Skin of body (tissue), 1 donor: ENCODE measurements at regions not wholly inside any gene's neighbourhood (a gene's known extent, or its start where the extent isn't known, plus 50 kb on each side); places are given as distances from the start of the nearest gene placed in this dataset.
A peak's percentile ranks its signal among the peaks of the same experiment; 100 is the strongest.

Experiments
- DNase-seq: peaks from one replicate; lab custom pipeline; 2025; lab: John Stamatoyannopoulos, UW

- no peak for DNase-seq
These were observed 317.2 kb downstream of the PDGFC start for GRCh38 chr4:156654410-156654809.

GRCh38 chr4:156643826-156644225, 327.8 kb downstream of the PDGFC start:
- DNase-seq = no peak

DNA sequence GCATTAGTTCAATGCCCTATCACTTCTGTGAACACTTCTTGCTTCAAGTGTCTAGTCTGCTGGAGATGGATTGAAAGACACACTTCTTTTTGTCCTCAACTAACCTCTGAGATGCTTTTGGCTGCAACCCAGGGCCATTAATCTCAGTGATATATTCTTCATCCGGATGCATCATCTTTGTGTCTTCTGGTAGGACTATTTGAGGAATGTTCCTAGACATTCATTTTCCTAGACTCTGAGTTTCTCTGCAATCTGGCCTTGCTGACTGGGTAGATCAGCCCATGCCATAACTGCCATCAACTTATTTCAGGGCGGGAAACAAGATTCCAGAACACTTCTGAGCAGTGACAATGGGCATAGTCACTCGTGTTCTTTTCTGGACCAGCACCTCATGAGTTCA, 329.4 kb downstream of the PDGFC start:
- DNase-seq = no peak

DNA sequence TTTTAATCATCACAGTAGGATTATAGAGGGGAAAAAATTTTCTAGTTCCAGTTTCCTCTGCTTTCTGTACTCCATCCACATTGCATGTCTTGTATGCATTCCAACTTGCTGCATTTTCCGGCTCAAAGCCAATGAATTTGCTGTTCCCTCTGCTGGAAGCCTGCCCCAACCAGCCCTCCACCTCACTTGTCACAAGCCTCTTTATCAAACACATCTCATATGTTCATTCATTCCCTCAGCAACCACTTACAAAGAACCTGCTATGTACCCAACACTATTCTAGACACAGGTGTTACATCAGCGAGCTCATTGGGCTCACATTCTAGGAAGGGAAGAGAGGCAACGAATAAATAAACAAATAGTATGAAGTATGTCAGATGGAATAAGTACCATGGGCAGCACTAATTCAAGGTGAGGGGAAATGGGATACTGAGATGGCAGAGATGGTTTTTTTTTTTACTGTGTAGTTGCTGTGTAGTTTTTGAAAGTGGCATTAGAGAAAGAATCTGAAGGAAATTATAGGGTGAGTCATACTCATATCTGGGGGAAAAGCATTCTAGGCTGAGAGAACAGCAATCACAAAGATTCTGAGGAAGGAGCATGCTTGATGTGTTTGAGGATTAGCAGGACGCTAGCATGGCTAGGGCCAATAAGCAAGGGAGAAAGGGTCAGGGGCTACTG, 332.5 kb downstream of the PDGFC start:
- DNase-seq = peak; percentile 24

GRCh38 chr4:156638334-156638733, 333.3 kb downstream of the PDGFC start:
- no peak for DNase-seq

GRCh38 chr4:156636381-156636780, 335.2 kb downstream of the PDGFC start:
- DNase-seq = no peak

DNA sequence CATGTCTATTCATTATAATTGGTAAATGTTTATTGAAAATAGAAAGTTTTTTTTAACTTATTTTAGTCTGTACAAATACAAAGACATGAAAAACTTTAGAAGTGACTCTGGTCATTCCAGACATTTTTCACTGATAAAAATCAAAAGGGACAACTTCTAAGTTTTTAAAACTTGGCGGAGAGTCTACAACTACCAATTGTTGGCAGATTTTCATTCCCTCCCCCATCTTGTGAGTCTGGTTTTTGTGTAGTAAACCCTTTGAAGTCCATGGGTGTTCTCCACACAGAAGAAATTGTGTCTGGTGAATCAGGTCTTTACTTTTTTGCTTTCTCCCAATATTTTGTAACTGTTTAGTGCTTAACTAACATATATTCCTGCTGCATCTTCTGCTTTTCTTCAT, 336.5 kb downstream of the PDGFC start:
- DNase-seq = no peak

GRCh38 chr4:156634612-156635011, 337.0 kb downstream of the PDGFC start:
- no peak for DNase-seq

GRCh38 chr4:156633847-156634246, 337.8 kb downstream of the PDGFC start:
- DNase-seq = no peak

GRCh38 chr4:156628858-156629257, 342.7 kb downstream of the PDGFC start:
- no peak for DNase-seq

GRCh38 chr4:156623376-156623775, 348.2 kb downstream of the PDGFC start:
- no peak for DNase-seq

- DNase-seq = no peak
These were observed 350.8 kb downstream of the PDGFC start for GRCh38 chr4:156620786-156621185.

DNA sequence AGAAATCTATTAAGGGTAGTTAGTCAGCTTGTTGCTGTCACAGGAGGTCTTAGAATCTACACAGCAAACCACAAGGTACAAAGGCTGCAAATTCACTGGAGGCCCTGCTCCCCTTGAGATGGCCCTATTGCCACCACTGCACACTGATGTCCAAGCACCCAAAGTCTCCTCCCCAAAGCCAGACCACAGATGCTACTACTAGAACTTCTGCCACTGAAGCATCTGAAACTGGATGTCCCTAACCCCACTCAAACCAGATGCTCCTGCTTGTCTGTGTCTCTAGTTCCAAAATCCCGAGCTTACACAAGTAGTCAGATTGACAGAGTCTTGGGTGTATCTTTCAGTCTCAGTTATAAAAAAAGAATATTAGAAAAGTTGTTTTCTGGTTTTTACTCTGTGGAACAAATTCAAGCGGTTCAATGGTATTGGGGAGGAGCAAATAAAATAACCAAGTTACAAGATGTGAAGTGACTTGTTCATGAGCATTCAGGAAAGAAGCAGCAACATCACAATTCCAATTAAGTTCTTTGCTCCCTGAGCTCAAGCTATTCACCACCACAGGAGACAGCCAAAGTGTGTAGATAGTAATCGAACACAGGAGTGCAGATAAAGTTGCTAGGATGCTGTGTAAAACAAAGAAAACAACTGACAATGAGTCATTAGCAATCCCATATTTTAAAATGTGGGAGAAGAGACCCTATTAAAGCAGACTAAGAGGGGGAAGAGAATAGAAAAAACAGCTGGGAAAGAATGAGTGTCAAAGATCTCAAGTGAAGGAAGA, 352.3 kb downstream of the PDGFC start:
- DNase-seq = no peak

DNA sequence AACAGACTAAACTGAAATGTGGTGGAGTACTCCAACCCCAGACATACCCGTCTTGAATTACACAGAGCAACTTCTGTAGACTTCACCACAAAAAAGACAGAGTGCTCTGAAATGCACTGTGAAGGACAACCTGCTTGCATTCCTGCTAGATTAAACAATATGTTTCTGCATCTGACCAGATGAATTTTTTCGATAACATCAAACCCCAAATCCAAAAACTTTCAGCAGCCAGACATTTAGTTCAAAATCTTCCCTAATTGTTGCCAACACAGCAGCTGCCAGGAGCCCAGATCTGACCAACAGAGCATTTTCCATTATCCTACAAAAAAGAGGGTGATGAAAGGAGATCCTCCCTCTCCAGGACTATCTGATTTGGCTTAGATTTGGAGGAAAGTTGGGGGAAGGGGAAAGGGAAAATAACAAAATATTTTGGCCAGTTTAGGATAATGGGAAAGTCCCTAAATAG, 356.5 kb downstream of the PDGFC start:
- DNase-seq = peak; percentile 44

- DNase-seq = no peak
These were observed 357.1 kb downstream of the PDGFC start for GRCh38 chr4:156614536-156614935.

- DNase-seq = no peak
These were observed 362.2 kb downstream of the PDGFC start for GRCh38 chr4:156609421-156609820.

- no peak for DNase-seq
These were observed 362.9 kb downstream of the PDGFC start for GRCh38 chr4:156608651-156609050.

DNA sequence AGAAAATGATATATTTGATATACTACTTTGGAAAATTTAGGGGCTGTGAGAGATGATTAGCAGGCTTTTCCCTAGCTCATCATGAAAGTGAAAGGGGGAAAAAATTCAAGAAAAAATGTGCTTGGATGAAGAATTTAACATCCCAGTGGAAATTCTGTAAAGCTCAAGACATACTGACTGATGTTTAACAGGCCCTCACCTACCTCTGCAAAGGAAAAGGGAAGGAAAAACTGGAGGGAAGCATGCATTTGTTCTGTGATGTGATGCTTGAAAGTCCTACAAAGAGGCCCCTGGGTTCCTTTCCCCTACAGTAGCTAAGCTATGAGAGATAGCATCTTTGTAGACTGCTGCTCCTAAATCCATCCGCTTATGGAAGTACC, 364.1 kb downstream of the PDGFC start:
- no peak for DNase-seq

- DNase-seq = no peak
These were observed 364.8 kb downstream of the PDGFC start for GRCh38 chr4:156606554-156607477.

DNA sequence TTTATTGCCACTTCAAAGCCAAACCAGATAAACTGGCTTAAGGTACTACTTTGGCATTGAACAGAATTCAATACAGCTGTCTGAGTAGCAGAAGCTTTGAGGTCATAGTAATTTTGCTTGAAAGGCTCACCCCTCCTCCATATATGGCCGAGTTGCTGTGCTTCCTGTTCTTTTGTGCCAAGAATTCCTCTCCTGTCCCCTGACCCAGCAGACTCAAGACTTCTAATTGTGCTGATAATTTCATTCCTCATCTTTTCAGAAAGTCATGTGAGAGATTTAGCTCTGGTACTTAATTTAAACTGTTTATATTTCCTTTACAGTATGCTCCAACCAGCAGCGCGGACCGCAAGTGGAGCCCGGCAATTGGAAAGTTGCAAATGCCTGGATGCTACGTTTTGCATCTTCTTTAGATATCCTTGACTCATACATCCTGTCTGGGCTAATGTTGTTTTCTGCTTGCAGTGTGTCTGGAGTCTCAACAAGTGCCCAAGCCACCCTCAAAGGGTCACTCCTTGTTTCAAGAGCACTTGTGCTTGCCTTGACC, 373.4 kb downstream of the PDGFC start:
- no peak for DNase-seq

GRCh38 chr4:156596706-156597329, 374.8 kb downstream of the PDGFC start:
- DNase-seq = no peak
